Activated CD8-positive, alpha-beta memory T cell treated with anti-CD3 and anti-CD28 coated beads for 24 hours (primary cell): ENCODE measurements at regions not wholly inside any gene's neighbourhood (a gene's known extent, or its start where the extent isn't known, plus 50 kb on each side); places are given as distances from the start of the nearest gene placed in this dataset.
"Not testable (repeated sequence)": the region's sequence is repeated elsewhere in the genome, so short reads cannot be mapped to it uniquely, and the experiment has no call there.

Experiments used
- DNase-seq: peaks from one replicate; pipeline ENCODE4 v3.0.0-alpha.2; 2020

- no peak for DNase-seq
Measured at GRCh38 chr13:33340631-33341030, 55.1 kb upstream of the STARD13 start.

GRCh38 chr13:33341861-33342452 is 56.4 kb upstream of the STARD13 start:
- DNase-seq: no peak

GRCh38 chr13:33345842-33346241 is 60.3 kb upstream of the STARD13 start:
- no peak for DNase-seq

- no peak for DNase-seq
Measured at GRCh38 chr13:33347861-33348260, 62.3 kb upstream of the STARD13 start.

- no peak for DNase-seq
Measured at GRCh38 chr13:33348366-33348765, 62.8 kb upstream of the STARD13 start.

- no peak for DNase-seq
Measured at GRCh38 chr13:33349288-33349985, 63.9 kb upstream of the STARD13 start.

GRCh38 chr13:33349986-33350826 is 64.7 kb upstream of the STARD13 start:
- no peak for DNase-seq

GRCh38 chr13:33351319-33351718 is 65.8 kb upstream of the STARD13 start:
- DNase-seq: no peak

GRCh38 chr13:33352041-33352440 is 66.5 kb upstream of the STARD13 start:
- no peak for DNase-seq

- DNase-seq: no peak
Measured at GRCh38 chr13:33352526-33352925, 67.0 kb upstream of the STARD13 start.

GRCh38 chr13:33353210-33353609 is 67.7 kb upstream of the STARD13 start:
- DNase-seq: no peak

GRCh38 chr13:33353646-33354045 is 68.1 kb upstream of the STARD13 start:
- no peak for DNase-seq

GRCh38 chr13:33355201-33355895 is 69.8 kb upstream of the STARD13 start:
- no peak for DNase-seq

- DNase-seq: not testable (repeated sequence)
Measured at GRCh38 chr13:33358076-33358475, 72.5 kb upstream of the STARD13 start.

GRCh38 chr13:33362986-33363727 is 77.6 kb upstream of the STARD13 start:
- no peak for DNase-seq

GRCh38 chr13:33364192-33364591 is 78.6 kb upstream of the STARD13 start:
- DNase-seq: no peak

GRCh38 chr13:33366469-33367062 is 81.0 kb upstream of the STARD13 start:
- no peak for DNase-seq

GRCh38 chr13:33367171-33367895 is 81.8 kb upstream of the STARD13 start:
- no peak for DNase-seq

- DNase-seq: no peak
Measured at GRCh38 chr13:33367926-33368325, 82.4 kb upstream of the STARD13 start.

GRCh38 chr13:33369073-33369472 is 83.5 kb upstream of the STARD13 start:
- no peak for DNase-seq

- DNase-seq: no peak
Measured at GRCh38 chr13:33372251-33372919, 86.8 kb upstream of the STARD13 start.
